ENCODE measurements at regions not wholly inside any gene's neighbourhood (a gene's known extent, or its start where the extent isn't known, plus 50 kb on each side); places are given as distances from the start of the nearest gene placed in this dataset.
"Not testable (repeated sequence)": the region's sequence is repeated elsewhere in the genome, so short reads cannot be mapped to it uniquely, and the experiment has no call there.

DNA sequence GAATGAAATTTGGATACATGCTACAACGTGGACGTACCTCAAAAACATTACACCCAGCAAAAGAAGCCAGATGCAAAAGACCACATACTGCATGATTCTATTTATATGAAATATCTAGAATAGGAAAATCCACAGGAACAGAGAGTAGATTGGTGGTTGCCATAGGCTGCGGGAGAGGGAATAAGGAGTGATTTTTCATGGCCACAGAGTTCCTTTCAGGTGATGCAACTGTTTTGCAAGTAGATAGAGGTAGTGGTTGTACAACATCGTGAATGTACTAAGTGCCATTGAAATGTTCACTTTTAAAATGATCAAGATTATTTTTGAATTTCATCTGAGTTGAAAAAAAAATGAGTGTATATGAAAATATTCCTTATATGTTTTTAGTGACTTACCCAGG is 115.3 kb upstream of the RUNX1 start:
- TF ChIP-seq, protein P1, sequence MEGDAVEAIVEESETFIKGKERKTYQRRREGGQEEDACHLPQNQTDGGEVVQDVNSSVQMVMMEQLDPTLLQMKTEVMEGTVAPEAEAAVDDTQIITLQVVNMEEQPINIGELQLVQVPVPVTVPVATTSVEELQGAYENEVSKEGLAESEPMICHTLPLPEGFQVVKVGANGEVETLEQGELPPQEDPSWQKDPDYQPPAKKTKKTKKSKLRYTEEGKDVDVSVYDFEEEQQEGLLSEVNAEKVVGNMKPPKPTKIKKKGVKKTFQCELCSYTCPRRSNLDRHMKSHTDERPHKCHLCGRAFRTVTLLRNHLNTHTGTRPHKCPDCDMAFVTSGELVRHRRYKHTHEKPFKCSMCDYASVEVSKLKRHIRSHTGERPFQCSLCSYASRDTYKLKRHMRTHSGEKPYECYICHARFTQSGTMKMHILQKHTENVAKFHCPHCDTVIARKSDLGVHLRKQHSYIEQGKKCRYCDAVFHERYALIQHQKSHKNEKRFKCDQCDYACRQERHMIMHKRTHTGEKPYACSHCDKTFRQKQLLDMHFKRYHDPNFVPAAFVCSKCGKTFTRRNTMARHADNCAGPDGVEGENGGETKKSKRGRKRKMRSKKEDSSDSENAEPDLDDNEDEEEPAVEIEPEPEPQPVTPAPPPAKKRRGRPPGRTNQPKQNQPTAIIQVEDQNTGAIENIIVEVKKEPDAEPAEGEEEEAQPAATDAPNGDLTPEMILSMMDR (IDR thresholded peaks at IDR 0.05; ENCODE audit: low read depth, low read length, missing control alignments) = no peak
- H3K4me3 ChIP-seq (replicated peaks; ENCODE audit: low read depth, low read length) = no peak overlapping the region
- DNase-seq (ENCODE audit: extremely low read depth, low read depth) = no peak

DNA sequence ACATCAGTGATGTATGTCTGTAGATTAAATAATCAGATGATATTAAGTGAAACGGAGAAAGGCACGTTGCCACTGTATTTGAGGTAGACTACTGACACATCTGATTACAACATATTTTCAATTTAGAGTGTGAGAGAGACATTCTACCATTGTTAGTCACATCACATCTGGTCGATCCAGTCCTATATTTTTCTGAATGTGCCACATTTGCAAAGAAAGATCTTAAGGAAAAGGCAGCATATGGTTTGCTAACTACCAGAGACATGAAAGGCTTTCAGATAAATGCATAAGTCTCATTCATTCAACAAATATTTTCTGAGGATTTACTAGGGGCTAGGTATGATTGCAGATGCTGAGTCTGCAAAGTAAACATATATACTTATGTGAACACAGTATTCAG is 114.3 kb upstream of the RUNX1 start:
- TF ChIP-seq, protein P1 (IDR thresholded peaks at IDR 0.05; ENCODE audit: low read depth, low read length, missing control alignments) = no peak
- DNase-seq (ENCODE audit: extremely low read depth, low read depth) = no peak
- no peak overlapping the region for H3K4me3 ChIP-seq (replicated peaks; ENCODE audit: low read depth, low read length)

DNA sequence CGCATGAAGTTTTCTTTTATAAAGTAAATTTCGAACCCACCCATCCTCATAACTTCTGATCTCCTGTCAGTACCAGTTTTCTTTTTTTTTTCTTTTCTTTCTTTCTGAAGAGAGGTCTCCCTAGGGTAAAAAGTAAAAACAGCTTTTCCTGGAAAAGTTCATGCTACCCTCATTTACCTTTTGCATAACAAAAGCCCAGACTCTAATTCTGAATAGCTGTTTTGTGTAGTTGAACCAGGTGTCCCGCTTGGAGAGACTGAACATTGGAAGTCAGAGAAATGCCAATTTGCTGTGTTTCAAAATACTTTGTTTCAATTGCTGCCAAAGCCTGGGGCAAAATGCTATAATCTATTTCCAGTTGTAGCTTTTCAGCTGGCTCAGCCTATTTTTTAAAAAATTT is 113.7 kb upstream of the RUNX1 start:
- TF ChIP-seq, protein P1 (IDR thresholded peaks at IDR 0.05; ENCODE audit: low read depth, low read length, missing control alignments) = no peak
- H3K4me3 ChIP-seq (replicated peaks; ENCODE audit: low read depth, low read length) = no peak overlapping the region
- DNase-seq (ENCODE audit: extremely low read depth, low read depth) = no peak

DNA sequence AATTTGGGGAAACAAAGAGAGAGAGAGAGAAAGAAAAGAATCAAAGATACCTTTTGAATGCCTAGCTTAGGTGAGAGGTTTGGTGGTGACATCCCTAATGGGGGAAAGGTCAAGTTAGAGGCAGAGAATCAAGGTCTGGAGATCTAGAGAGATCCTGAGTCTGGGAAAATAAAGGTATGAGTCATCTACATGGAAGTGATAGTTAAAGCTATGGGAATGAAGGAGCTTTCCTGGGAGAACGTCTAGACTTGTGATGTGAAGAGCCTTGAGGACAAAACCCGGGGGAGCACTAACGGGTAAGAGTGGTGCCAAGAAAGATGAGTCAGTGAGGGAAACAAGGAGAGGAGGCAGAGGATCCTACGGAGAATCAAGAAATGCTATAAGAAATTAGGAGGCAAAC is 110.8 kb upstream of the RUNX1 start:
- DNase-seq (ENCODE audit: extremely low read depth, low read depth) = peak; percentile 20
- H3K4me3 ChIP-seq (replicated peaks; ENCODE audit: low read depth, low read length) = no peak overlapping the region
- TF ChIP-seq, protein P1 (IDR thresholded peaks at IDR 0.05; ENCODE audit: low read depth, low read length, missing control alignments) = no peak

DNA sequence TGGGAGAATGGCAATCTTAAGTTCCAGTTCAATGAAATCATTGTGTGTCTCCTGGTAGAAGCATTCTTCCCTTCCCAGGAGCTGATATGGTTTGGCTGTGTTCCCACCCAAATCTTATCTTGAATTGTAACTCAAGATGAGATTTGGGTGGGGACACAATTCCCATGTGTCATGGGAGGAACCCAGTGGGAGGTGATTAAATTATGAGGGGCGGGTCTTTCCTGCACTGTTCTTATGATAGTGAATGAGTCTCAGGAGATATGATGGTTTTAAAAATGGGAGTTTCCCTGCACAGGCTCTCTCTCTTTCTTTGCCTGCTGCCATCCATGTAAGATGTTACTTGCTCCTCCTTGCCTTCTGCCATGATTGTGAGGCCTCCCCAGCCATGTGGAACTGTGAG is 108.3 kb upstream of the RUNX1 start:
- H3K4me3 ChIP-seq (replicated peaks; ENCODE audit: low read depth, low read length); DNase-seq (ENCODE audit: extremely low read depth, low read depth): not testable (repeated sequence)

DNA sequence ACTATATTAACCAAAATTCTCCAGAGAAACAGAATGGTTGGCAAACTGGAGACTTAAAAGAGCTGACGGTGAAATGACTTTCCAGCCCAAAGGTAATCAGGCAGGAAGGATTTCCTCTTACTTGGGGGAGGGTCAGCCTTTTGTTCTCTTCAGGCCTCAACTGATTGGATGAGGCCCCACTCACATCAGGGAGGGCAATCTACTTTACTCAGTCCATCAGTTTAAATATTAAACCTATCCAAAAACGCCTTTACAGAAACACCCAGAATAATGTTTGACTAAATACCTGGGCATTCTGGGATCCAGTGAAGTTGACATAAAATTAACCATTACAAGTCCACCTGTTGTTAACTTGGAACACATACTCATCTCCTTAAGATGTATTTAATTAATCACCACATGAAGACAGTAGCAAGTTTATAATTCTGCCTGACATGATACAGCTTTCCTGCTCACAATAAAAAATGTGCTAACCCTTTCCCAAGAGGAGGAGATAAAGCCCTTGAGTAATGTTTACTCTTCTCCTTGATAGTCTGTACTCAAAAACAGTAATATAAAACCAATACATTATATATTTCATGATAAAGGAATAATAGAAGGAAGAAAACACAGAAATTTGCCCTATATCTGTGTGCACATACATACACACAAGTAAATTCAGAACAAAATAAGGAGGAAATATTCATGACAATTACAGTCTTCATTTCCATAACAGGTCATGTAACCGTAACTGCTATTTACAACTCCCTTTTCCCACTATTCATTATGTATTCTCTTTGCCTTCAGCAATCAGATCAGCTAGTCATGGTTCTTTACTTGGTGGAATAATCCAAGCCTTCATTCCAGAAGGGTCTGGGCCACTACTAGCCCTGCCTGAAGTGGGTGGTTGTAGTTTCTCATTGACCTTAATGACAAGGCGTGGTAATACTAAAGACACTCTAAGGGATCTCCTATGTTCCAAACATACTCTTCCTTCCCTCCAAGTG is 107.5 kb upstream of the RUNX1 start:
- TF ChIP-seq, protein P1 (IDR thresholded peaks at IDR 0.05; ENCODE audit: low read depth, low read length, missing control alignments) = no peak
- no peak overlapping the region for H3K4me3 ChIP-seq (replicated peaks; ENCODE audit: low read depth, low read length)
- DNase-seq (ENCODE audit: extremely low read depth, low read depth) = no peak

DNA sequence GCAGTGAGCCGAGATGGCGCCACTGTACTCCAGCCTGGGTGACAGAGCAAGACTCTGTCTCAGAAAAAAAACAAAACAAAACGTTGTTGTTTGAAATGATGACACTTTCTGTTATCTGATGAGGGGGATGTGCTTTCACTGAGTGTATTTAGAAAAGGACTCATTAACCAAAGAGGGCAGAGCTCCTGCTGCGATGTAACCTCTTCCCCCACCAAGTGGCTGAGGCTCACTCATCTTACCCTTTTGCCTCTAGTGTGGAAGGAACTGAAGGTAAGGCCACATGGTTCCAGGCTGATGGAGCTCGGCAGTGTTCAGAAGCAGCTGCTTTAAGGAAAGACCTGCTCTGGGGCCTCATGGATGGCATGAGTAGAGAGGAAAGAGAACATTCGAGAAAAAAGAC is 105.7 kb upstream of the RUNX1 start:
- no peak for DNase-seq (ENCODE audit: extremely low read depth, low read depth)
- H3K4me3 ChIP-seq (replicated peaks; ENCODE audit: low read depth, low read length) = no peak overlapping the region
- TF ChIP-seq, protein P1 (IDR thresholded peaks at IDR 0.05; ENCODE audit: low read depth, low read length, missing control alignments) = no peak

Measured in HFF-Myc (cell line).